Transverse colon (tissue), 4 donors: ENCODE measurements at regions not wholly inside any gene's neighbourhood (a gene's known extent, or its start where the extent isn't known, plus 50 kb on each side); places are given as distances from the start of the nearest gene placed in this dataset.

ENCODE experiments used
- CTCF ChIP-seq, 5 experiments: fragments of 200-600 bp in 3 of 5; fragments of 450-650 bp in 2 of 5; sonication (generic) in 3 of 5; IDR thresholded peaks; 1 replicate in 2 of 5; 2 replicates in 3 of 5; pipeline ENCODE4 v1.5.1; 2016 to 2017; ENCODE audit warnings: antibody characterized with exemption in 5 of 5, inconsistent platforms in 3 of 5, mild to moderate bottlenecking in 2 of 5, moderate library complexity in 1 of 5
- EP300 ChIP-seq: sonication (generic); formaldehyde crosslinking; IDR thresholded peaks from one replicate; pipeline ENCODE4 v1.6.1; 2017; ENCODE audit warnings: antibody characterized with exemption, low read depth
- POLR2A ChIP-seq: fragments of 450-650 bp; IDR thresholded peaks from one replicate; pipeline ENCODE4 v1.6.1; 2016; ENCODE audit warnings: antibody characterized with exemption, mild to moderate bottlenecking, moderate library complexity
- POLR2AphosphoS5 ChIP-seq, 3 donors: sonication (generic); formaldehyde crosslinking; IDR thresholded peaks; one replicate each; pipeline ENCODE4 v1.6.1; 2016; ENCODE audit warnings: antibody characterized with exemption in 3 of 3

- TF ChIP-seq CTCF (IDR thresholded peaks at IDR 0.05) (no peak), POLR2A (no peak), POLR2AphosphoS5 (IDR thresholded peaks at IDR 0.05) (no peak), EP300 (no peak)
These were observed 73.0 kb downstream of the PERP start for GRCh38 chr6:138034229-138034628.
